ENCODE measurements at regions not wholly inside any gene's neighbourhood (a gene's known extent, or its start where the extent isn't known, plus 50 kb on each side); places are given as distances from the start of the nearest gene placed in this dataset.

DNA sequence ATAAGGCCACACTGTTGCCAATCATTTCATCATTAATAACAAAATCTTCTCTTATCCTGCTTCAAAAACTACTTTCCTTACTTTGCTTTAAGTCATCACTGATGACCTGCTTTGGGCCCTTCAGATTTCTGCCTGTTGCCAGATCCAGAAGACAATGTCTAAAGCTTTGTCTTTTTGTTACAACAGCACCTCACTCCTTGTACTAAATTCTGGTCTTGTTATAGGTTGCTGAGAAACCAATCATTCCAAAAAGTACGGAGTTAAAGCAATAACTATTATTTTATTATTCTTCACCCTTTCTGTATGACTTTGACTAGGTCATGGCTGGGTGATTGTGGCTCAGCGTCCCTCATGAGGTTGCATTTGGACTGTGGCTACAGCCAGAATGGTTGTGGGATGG lies 633.5 kb downstream of the PTPRU start:
- DNase-seq, result no peak

DNA sequence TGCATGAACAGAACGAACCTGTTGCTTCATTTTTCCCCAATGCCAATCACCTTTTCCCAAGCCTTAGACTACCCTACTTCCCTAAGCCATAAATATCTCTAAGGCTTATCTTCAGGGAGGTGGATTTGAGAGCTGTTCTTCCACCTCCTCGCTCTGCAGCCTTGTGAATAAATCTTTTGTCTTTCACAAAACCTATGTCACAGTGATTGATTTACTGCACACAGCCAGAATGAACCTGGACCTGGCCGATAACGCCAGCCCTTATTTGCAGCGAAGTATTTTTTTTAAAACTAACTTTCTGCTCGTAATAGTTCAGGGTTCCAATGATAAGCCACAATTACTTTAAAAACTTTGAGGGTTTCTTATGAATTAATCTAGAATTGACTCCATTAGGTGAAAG lies 632.6 kb downstream of the PTPRU start:
- DNase-seq, result no peak

DNA sequence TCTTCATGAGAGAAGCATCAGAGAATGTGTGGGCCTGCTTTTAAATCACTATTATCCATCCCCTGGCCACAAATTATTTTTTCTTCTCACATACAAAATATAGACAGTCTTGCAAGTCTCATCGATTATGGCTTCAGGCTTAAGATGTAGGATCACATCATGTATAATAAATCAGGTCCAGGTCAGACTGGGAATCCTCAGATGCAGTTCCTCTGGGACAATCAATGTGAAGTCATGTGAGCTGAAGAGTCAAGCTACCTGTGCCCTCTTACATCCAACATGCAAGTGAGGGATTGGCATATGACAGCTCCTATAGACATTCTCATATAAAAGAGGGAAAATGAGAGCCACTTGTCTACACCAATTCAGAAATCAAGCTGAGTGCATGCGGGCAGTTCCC lies 631.8 kb downstream of the PTPRU start:
- no peak for DNase-seq

DNA sequence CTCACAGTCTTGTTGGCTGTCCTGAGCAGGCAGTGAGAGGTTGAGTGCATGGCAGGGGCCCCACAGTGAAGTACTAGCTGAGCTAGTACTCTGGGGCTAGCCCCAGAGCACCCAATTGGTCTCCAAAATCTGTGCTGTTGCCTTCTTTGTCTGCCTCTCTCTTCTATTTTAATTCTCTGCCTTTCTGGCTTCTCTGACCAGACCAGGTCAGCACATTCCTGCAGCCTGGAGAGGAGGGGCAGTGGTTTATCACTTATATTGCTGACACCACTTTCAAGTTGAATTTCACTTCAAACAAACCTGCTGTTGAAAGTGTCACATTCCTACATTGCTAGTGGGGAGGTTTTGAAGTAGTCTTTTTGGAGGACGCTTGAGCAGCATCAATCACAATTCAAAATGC lies 628.7 kb downstream of the PTPRU start:
- no peak for DNase-seq

GRCh38 chr1:29864431-29865022 lies 628.2 kb downstream of the PTPRU start:
- no peak for DNase-seq

GRCh38 chr1:29861922-29862321 lies 625.6 kb downstream of the PTPRU start:
- no peak for DNase-seq

DNA sequence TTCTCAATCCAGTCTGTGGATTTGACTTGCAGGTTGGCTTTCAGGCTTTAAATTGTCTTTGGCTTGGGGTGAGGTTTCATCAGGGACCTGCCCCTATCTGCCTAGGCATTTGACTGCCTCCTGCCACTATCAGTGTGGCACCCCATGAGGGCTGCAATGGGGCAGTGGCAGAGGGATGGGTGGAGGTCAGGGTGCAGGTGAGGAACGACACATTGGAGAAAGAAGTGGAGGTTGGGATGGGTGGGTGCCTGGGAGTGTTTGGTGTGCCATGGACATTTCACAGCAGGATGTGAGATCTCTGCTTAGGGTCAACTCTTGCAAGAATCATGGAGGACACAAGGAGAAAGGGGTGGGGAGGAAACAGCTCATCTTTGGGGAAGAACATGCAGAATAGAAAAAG lies 625.1 kb downstream of the PTPRU start:
- no peak for DNase-seq

- no peak for DNase-seq
Measured at GRCh38 chr1:29860681-29861080, 624.4 kb downstream of the PTPRU start.

DNA sequence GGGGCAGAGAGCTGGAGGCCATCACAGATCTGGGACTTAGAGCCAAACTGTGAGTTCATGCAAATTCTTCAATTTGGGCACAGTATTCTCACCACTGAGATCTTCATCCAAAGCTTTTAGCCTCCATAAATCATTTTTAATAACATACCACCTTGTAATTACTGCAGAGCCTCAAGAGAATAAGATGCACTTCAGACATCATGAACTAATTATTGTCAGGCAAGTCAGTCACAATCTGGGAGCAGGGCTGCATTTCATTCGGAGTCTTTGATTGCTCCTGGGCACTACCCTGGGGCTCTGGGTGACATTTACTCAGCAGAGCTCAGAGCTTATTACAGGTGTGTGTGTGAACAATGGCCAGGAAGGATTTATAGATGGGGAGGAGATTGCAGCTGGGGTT lies 623.7 kb downstream of the PTPRU start:
- DNase-seq, result no peak

DNA sequence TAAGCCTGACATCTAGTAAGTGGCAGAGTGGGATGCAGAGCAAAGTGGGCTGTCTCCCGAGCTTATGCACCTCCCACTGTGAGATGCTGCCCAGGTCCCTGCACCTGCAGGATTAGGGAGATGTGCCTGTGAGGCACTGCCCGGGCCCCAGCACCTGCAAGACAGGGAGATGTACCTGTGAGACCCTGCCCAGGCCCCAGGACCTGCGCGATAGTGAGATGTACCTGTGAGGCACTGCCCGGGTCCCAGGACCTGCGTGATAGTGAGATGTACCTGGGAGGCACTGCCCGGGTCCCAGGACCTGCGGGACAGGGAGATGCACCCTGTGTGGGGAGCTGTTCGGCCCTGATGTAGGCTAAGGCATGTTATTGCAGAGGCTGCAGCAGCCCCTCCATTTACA lies 622.8 kb downstream of the PTPRU start:
- no peak for DNase-seq

GRCh38 chr1:29858646-29859045 lies 622.3 kb downstream of the PTPRU start:
- DNase-seq, result no peak

DNA sequence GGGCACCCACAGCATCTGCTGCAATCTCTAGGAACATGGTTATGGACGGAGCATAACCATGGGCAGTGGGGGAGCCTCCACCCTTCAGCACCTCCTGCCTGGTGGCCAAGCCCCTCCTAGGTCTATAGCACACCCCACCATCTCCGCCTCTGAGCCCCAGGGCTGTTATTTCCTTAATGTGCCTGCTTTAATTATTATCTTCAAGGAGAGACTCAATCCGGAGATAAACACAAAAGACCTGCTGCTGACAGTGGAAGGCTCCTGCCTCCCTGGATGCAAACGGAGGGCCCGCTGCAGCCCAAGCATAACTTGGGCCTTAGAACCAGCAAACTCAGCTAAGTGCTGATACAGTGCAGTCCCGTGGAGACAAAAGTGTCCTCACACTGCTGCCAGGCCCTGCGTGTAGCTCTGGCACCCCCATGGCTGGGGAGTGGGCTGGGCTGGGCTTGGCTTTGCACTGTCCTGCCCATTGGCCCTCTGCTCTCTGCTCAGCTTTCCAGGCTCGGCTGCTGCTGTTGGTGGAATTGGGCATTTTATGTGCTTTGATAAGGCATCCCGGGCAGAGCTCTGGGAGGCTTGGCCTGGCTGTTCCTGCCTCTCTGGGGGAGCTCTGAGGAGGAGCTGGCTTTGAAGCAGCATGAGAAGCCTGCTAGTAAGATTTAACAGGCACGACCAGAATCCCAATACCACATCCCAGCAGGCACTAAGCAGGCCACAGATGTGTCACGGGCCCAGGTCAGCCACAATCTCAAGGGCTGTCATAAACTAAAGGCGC lies 620.2 kb downstream of the PTPRU start:
- DNase-seq, result no peak

DNA sequence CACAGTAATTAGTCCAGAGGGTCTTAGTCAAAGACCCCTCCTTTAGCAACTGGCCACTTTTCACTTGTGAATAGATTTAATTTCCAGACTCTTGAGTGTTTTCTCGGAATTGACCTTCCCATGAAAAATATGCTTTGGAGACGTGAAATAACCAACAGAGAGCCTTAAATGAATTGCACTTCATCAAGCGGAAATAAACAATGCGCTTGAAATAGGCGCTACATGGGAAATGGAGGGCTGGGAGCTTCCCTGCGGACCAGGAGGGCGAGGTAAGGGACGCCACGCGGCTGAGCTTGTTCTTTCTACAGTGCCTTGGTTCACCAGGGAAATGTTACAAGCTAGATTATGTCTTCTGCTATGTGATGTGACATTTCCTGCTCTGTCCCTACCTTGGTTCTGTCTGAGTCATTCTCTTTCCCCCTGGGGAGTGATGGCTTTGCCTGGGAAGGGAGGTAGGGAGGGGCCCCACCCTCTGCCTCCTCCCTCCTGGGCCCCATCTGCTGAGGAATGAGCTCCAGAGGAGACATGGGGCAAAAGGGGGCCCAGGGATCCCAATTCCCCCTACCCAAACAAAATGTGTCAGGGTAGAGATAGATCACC lies 619.3 kb downstream of the PTPRU start:
- DNase-seq, result no peak

GRCh38 chr1:29854700-29855276 lies 618.5 kb downstream of the PTPRU start:
- no peak for DNase-seq

GRCh38 chr1:29853716-29854330 lies 617.5 kb downstream of the PTPRU start:
- no peak for DNase-seq

DNA sequence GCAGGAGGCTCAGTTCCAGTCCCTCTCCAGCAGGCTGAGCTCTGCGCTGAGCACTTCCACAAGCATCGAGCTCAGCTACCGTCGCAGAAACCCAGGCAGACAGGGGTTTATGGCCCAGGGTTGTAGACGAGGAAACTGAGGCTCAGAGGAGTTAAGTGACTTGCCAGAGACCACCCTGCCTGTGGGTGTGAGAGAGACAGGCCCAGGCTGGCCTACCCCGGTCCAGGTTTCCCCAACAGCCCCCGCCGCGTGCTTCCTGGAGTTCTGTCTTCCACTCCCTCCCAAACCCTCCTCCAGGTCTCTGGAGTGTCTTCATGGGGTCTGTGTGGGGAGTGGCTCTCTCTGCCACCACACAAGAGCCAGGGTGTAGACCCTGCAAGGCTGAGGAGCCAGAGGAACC lies 615.9 kb downstream of the PTPRU start:
- no peak for DNase-seq

GRCh38 chr1:29851691-29852090 lies 615.4 kb downstream of the PTPRU start:
- DNase-seq, result no peak

GRCh38 chr1:29849991-29850757 lies 613.9 kb downstream of the PTPRU start:
- no peak for DNase-seq

GRCh38 chr1:29849038-29849750 lies 612.9 kb downstream of the PTPRU start:
- DNase-seq, result peak; percentile 20

GRCh38 chr1:29845910-29846309 lies 609.6 kb downstream of the PTPRU start:
- no peak for DNase-seq

DNA sequence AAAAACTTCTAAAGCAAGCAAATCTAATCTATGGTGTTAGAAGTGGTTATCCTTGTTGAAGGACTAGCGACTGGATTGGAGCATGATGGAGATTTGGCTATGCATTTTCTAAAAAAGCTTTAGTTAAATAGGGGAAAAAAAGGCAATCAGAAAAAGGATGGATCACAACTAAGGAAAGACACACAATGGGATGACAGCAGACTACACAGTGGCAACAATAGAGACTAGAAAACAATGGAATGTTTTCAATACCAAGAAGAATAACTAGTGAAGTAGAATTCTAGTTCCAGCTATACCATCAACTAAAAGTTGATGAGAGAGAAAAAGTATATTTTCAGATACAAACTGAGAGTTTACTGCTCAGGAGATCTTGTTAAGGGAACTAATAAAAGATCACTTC lies 605.8 kb downstream of the PTPRU start:
- no peak for DNase-seq

DNA sequence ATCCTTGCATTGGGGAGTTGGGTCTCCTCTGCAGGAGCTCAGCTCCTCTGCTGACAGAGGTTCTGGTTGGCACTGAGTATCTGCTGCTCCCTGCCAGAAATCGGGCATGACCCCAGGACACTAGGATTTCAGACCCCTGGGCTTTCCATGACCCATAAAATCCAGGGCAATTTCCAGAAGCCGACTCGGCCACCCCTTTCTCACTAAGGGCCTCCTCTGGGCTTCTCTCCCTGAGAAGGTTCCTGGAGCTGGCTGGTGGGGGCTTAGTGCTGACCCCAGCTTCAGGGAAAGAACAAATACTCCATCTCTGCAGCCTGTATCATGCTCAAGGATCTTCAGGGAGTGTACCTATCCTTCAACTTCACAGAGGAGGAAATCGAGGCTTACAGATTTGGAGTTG lies 603.4 kb downstream of the PTPRU start:
- no peak for DNase-seq

Measured in NCI-H524 treated with DMSO at 0.1 percent for 48 hours (cell line).